Esophagus muscularis mucosa (tissue), 3 donors: ENCODE measurements at regions not wholly inside any gene's neighbourhood (a gene's known extent, or its start where the extent isn't known, plus 50 kb on each side); places are given as distances from the start of the nearest gene placed in this dataset.

Experiments used
- CTCF ChIP-seq, 3 experiments: fragments of 200-600 bp in 2 of 3; fragments of 450-650 bp in 1 of 3; sonication (generic) in 2 of 3; IDR thresholded peaks; one replicate each; pipeline ENCODE4 v1.5.1; 2017 to 2019; ENCODE audit warnings: antibody characterized with exemption in 3 of 3, mild to moderate bottlenecking in 2 of 3, moderate library complexity in 1 of 3
- POLR2A ChIP-seq: fragments of 450-650 bp; IDR thresholded peaks from one replicate; pipeline ENCODE4 v1.6.1; 2017; ENCODE audit warnings: antibody characterized with exemption, moderate library complexity, mild to moderate bottlenecking, low read depth
- POLR2AphosphoS5 ChIP-seq, 2 donors: sonication (generic); formaldehyde crosslinking; IDR thresholded peaks; one replicate each; pipeline ENCODE4 v1.6.1; 2017; ENCODE audit warnings: antibody characterized with exemption in 2 of 2

GRCh38 chr3:481111-481510 is 284.5 kb downstream of the CHL1 start:
- no peak for TF ChIP-seq CTCF (IDR thresholded peaks at IDR 0.05)
- TF ChIP-seq POLR2AphosphoS5 (IDR thresholded peaks at IDR 0.05): no peak
- no peak for TF ChIP-seq POLR2A
